Stimulated activated naive CD8-positive, alpha-beta T cell treated with anti-CD3 and anti-CD28 coated beads, Interleukin-15, amount 100 ng/mL, for 72 hours (primary cell): ENCODE measurements at regions not wholly inside any gene's neighbourhood (a gene's known extent, or its start where the extent isn't known, plus 50 kb on each side); places are given as distances from the start of the nearest gene placed in this dataset.

ENCODE experiments used
- ATAC-seq: fragments of 150-1000 bp; cut with Tn5 transposase; 2 replicates; pipeline ENCODE4 v1.10.0; 2021; ENCODE audit warnings: mild to moderate bottlenecking, moderate library complexity
- DNase-seq, 2 donors: peaks; one replicate each; pipeline ENCODE4 v3.0.0; 2021 to 2022
- H3K27ac Mint-ChIP-seq, 2 donors: one replicate each; pipeline ENCODE4 v1.8.0; 2022; ENCODE audit warnings: mild to moderate bottlenecking in 2 of 2, mixed read lengths in 2 of 2, moderate library complexity in 2 of 2
- H3K27me3 Mint-ChIP-seq: one replicate; pipeline ENCODE4 v1.8.0; 2022; ENCODE audit warnings: mixed read lengths
- H3K4me1 Mint-ChIP-seq: one replicate; pipeline ENCODE4 v1.8.0; 2022; ENCODE audit warnings: mild to moderate bottlenecking, mixed read lengths
- H3K4me3 Mint-ChIP-seq, 2 donors: one replicate each; pipeline ENCODE4 v1.8.0; 2022; ENCODE audit warnings: mild to moderate bottlenecking in 2 of 2, mixed read lengths in 2 of 2, moderate library complexity in 1 of 2
- H3K9me3 Mint-ChIP-seq, 2 donors: one replicate each; pipeline ENCODE4 v1.8.0; 2022; ENCODE audit warnings: mixed read lengths in 2 of 2

DNA sequence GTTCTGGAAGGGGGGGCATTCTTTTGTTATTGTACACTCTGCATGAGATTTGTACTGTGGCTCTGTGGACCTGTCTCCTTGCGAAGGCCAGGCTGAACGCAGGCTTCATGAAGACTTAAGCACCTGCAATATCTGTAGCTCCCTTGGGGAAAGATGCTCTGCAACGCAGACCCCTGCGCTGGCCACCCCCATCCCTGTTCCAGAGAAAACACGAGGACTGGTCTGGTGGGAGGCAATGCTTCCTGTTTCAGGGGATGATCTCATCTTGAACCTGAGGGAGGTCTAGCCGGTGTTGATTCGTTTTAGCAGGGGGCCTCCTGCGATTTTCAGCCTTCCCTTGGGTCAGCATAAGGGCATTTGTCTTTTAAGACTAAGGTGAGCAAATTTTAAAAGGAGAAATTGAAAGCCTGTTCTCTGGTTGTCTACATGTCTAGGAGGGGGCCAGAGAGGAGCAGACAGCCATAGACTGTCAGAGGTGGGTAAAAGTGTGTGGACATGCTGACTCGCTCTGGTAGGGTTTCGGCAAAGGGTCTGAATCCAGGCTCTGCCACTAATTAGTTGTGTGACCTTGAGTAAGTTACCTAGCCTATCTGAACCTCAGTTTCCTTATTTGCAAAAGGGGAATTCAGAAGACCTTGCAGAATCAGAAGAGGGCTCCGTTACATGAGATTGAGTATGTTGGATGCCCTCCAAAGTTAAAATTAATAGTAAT is 80.9 kb upstream of the RASGRF1 start:
- H3K9me3 Mint-ChIP-seq: no peaks in the 10 kb centered on the region
- no peak overlapping the region for H3K4me3 Mint-ChIP-seq
- ATAC-seq (no peak), DNase-seq (no peak)
- no peaks in the 10 kb centered on the region for H3K4me1 Mint-ChIP-seq
- H3K27me3 Mint-ChIP-seq: peaks cover 67% of the 10 kb centered on the region
- no peak overlapping the region for H3K27ac Mint-ChIP-seq

- H3K4me3 Mint-ChIP-seq: no peak overlapping the region
- no peaks in the 10 kb centered on the region for H3K4me1 Mint-ChIP-seq
- H3K9me3 Mint-ChIP-seq: no peaks in the 10 kb centered on the region
- ATAC-seq (no peak), DNase-seq (no peak)
- H3K27me3 Mint-ChIP-seq: peaks cover 61% of the 10 kb centered on the region
- no peak overlapping the region for H3K27ac Mint-ChIP-seq
Observed at GRCh38 chr15:79170256-79170664, 79.7 kb upstream of the RASGRF1 start.

- Mint-ChIP-seq H3K27me3 (peaks cover 59% of the 10 kb centered on the region), H3K9me3 (no peaks in the 10 kb centered on the region), H3K27ac (no peak overlapping the region), H3K4me1 (no peaks in the 10 kb centered on the region), H3K4me3 (no peak overlapping the region)
- no peak for DNase-seq
- no peak for ATAC-seq
Observed at GRCh38 chr15:79169526-79170133, 79.0 kb upstream of the RASGRF1 start.

DNA sequence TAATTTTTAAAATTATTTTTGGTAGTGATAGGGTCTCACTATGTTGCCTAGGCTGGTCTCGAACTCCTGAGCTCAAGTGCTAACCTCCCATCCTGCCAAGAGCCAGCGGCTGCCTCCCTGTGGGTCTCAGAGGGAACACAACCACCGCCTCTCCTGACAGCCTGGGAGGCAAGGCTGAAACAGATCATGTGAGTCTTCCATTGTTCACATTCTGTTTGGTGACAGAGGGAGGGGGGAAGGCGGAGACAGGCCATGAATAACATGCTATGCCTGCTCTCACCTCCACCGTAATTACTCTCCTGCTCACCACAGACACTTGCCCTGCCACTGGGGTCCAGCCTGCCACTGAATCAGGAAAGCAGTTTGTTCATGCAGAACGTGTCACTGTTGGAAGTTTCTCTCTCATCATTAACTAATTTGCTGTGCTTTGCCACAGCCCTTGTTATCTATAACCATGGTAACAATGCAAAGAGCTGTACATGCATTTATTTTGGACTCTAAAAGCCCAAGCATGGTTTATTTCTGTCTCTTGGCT is 78.4 kb upstream of the RASGRF1 start:
- Mint-ChIP-seq H3K27ac (no peak overlapping the region), H3K27me3 (peaks cover 56% of the 10 kb centered on the region), H3K9me3 (no peaks in the 10 kb centered on the region), H3K4me1 (no peaks in the 10 kb centered on the region), H3K4me3 (no peak overlapping the region)
- ATAC-seq (no peak), DNase-seq (no peak)

DNA sequence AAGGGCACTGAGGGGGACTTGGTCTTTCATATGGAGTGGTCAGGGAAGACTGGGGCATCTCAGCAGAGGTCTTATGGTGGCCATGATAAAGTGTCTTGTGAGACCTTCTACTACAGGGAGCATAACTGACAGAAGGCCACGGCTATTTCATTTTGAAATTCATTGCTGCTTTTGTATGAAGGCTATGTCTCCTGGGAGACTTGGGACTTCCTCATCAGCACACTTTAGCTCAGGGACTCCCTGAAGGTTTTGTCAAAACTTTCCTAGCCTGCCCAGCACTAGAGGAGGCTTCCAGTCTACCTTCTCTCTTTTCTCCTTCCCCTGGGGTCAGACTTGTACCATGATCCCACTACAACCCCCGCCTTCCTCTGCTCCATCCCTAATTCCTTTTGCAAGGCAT is 77.2 kb upstream of the RASGRF1 start:
- H3K27ac Mint-ChIP-seq: no peak overlapping the region
- ATAC-seq (no peak), DNase-seq (no peak)
- no peaks in the 10 kb centered on the region for H3K4me1 Mint-ChIP-seq
- no peaks in the 10 kb centered on the region for H3K9me3 Mint-ChIP-seq
- no peak overlapping the region for H3K4me3 Mint-ChIP-seq
- peaks cover 44% of the 10 kb centered on the region for H3K27me3 Mint-ChIP-seq

GRCh38 chr15:79166311-79166955 is 75.9 kb upstream of the RASGRF1 start:
- no peak overlapping the region for H3K4me3 Mint-ChIP-seq
- H3K27me3 Mint-ChIP-seq: peaks cover 30% of the 10 kb centered on the region
- H3K9me3 Mint-ChIP-seq: no peaks in the 10 kb centered on the region
- H3K27ac Mint-ChIP-seq: no peak overlapping the region
- H3K4me1 Mint-ChIP-seq: no peaks in the 10 kb centered on the region
- no peak for ATAC-seq
- no peak for DNase-seq

DNA sequence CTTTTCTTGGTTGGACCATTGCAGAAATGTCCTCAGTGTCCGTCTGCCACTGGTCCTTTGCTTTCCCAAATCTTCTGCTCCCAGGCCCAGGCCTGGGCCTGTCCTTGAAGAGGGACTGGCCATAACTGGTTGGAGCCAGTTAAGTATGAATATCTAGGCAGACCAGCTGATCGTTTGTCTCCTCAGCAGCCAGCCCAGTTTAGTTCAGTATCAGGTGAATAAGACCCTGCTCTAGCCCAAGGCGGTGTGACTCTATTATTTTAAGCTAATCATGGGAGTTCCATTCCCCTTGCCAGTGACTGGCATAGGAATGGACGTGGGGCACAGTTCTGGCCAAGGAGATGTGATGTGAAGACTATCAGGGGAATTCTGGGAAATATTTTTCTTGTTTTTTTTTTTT is 73.9 kb upstream of the RASGRF1 start:
- H3K27me3 Mint-ChIP-seq: peaks cover 16% of the 10 kb centered on the region
- peak overlapping the region in 1 of 2 donors; percentile 44 for H3K27ac Mint-ChIP-seq
- no peak for DNase-seq
- H3K9me3 Mint-ChIP-seq: no peaks in the 10 kb centered on the region
- no peak for ATAC-seq
- no peaks in the 10 kb centered on the region for H3K4me1 Mint-ChIP-seq
- H3K4me3 Mint-ChIP-seq: no peak overlapping the region

DNA sequence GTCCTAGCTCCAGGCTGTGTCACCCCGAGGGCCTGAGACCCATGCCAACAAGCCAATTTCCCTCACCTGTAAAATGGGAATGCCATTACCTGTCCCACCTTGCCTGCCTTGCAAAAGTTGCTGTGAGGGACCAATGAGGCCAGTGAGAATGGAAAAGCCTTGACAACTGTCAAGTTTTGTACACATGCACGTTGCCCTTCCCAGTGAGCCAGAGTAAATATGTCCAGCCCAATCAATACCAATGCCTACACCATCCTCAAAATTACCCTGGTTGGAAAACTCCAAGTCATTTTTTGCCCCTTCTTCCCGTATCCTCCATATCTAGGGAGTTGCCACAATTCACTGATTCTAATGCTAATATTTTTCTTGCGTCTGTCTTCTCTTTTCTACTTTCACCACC is 73.5 kb upstream of the RASGRF1 start:
- DNase-seq: no peak
- Mint-ChIP-seq H3K27ac (peak overlapping the region in 1 of 2 donors; percentile 1), H3K4me1 (no peaks in the 10 kb centered on the region), H3K27me3 (peaks cover 11% of the 10 kb centered on the region), H3K9me3 (no peaks in the 10 kb centered on the region), H3K4me3 (no peak overlapping the region)
- ATAC-seq: no peak

- ATAC-seq (no peak), DNase-seq (no peak)
- H3K9me3 Mint-ChIP-seq: no peaks in the 10 kb centered on the region
- H3K4me1 Mint-ChIP-seq: no peaks in the 10 kb centered on the region
- H3K27ac Mint-ChIP-seq: no peak overlapping the region
- H3K27me3 Mint-ChIP-seq: peaks cover 11% of the 10 kb centered on the region
- no peak overlapping the region for H3K4me3 Mint-ChIP-seq
Observed at GRCh38 chr15:79163395-79163794, 72.8 kb upstream of the RASGRF1 start.

DNA sequence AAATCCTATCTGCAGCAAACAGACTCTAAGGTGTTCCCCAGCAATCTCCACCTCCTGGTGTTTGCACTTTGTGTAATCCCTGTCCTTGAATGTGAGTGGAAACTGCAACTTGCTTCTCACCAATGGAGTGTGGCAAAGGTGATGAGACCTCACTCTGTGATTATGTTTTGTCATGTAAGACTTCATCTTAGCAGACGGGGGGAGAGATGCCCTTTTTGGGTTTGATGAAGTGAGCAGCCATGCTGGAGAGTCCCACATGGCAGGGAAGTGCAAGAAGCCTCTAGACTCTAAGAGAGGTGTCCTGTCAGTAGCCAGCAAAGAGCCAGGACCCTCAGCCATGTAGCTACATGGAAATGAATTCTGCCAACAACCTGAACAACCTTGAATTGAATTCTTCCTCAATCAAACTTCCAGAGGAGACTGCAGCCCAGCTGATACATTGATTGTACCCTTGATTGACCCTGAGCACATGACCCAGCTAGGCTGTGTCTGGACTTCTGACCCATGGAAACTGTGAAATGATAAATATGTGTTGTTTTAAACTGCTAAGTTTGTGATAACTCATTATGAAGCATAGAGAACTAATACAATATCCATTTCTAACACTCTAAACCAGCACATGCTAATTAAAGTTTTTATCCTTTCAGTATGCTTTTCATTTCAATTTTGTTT is 71.4 kb upstream of the RASGRF1 start:
- Mint-ChIP-seq H3K9me3 (no peaks in the 10 kb centered on the region), H3K27ac (no peak overlapping the region), H3K27me3 (peaks cover 15% of the 10 kb centered on the region), H3K4me3 (no peak overlapping the region), H3K4me1 (no peaks in the 10 kb centered on the region)
- DNase-seq: no peak
- ATAC-seq: no peak

DNA sequence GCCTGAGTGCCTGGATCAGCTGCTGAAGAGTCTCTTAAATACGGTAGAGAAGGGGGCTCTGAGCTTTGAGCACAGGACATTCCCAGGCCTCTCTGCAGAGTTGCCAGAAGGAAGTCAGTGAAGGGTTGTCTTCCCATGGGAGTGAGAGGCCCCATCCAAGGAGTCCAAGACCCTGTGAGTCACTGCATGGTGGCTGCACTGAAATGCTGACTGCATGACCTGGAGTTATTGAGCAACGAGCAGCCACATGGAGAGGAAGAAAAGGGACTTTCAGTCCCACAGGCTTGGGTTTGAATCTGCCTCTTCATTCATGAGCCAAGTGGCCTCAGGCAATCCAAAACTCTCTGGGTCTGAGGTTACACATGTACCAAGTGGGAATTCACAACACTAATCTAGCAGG is 69.6 kb upstream of the RASGRF1 start:
- DNase-seq (no peak), ATAC-seq (no peak)
- Mint-ChIP-seq H3K27ac (no peak overlapping the region), H3K27me3 (peaks cover 19% of the 10 kb centered on the region), H3K4me1 (no peaks in the 10 kb centered on the region), H3K9me3 (no peaks in the 10 kb centered on the region), H3K4me3 (no peak overlapping the region)

GRCh38 chr15:79157631-79158592 is 67.3 kb upstream of the RASGRF1 start:
- Mint-ChIP-seq H3K27me3 (peaks cover 24% of the 10 kb centered on the region), H3K9me3 (no peaks in the 10 kb centered on the region), H3K4me3 (no peak overlapping the region), H3K27ac (peak overlapping the region in 1 of 2 donors; percentile 6), H3K4me1 (no peaks in the 10 kb centered on the region)
- DNase-seq (no peak), ATAC-seq (no peak)

GRCh38 chr15:79156704-79157375 is 66.3 kb upstream of the RASGRF1 start:
- peaks cover 24% of the 10 kb centered on the region for H3K27me3 Mint-ChIP-seq
- no peak for ATAC-seq
- H3K27ac Mint-ChIP-seq: no peak overlapping the region
- no peak for DNase-seq
- H3K9me3 Mint-ChIP-seq: no peaks in the 10 kb centered on the region
- H3K4me3 Mint-ChIP-seq: no peak overlapping the region
- H3K4me1 Mint-ChIP-seq: no peaks in the 10 kb centered on the region

GRCh38 chr15:79154483-79155135 is 64.0 kb upstream of the RASGRF1 start:
- no peaks in the 10 kb centered on the region for H3K4me1 Mint-ChIP-seq
- DNase-seq (no peak), ATAC-seq (no peak)
- no peak overlapping the region for H3K4me3 Mint-ChIP-seq
- H3K27me3 Mint-ChIP-seq: peaks cover 24% of the 10 kb centered on the region
- no peak overlapping the region for H3K27ac Mint-ChIP-seq
- peaks cover under 1 to 5% of the 10 kb centered on the region in 2 donors for H3K9me3 Mint-ChIP-seq
